Astrocyte (in vitro differentiated cells and primary cell): ENCODE measurements at regions not wholly inside any gene's neighbourhood (a gene's known extent, or its start where the extent isn't known, plus 50 kb on each side); places are given as distances from the start of the nearest gene placed in this dataset.
"Not testable (repeated sequence)": the region's sequence is repeated elsewhere in the genome, so short reads cannot be mapped to it uniquely, and the experiment has no call there.

ENCODE experiments used
- DNase-seq: peaks from one replicate; pipeline ENCODE4 v3.0.0-alpha.2; 2010; ENCODE audit warnings: low read depth
- FAIRE-seq: peaks from 2 replicates; lab custom pipeline; 2011; peaks lifted over from hg19 to GRCh38; lab: Jason Lieb, UNC
- H2AFZ ChIP-seq: 2 replicates; pipeline ENCODE4 v1.6.0; 2012; ENCODE audit warnings: low read depth, low read length, inconsistent platforms
- H3K27ac ChIP-seq: 2 replicates; pipeline ENCODE4 v1.5.1; 2011; ENCODE audit warnings: low read depth, low read length, inconsistent platforms
- H3K27me3 ChIP-seq: 2 replicates; pipeline ENCODE4 v1.6.0; 2011; ENCODE audit warnings: low read length, inconsistent platforms; ENCODE audit not compliant: insufficient read depth
- H3K36me3 ChIP-seq: 2 replicates; pipeline ENCODE4 v1.5.1; 2011; ENCODE audit warnings: low read length, inconsistent platforms; ENCODE audit not compliant: insufficient read depth
- H3K4me1 ChIP-seq: 2 replicates; pipeline ENCODE4 v1.5.1; 2011; ENCODE audit warnings: low read length, inconsistent platforms; ENCODE audit not compliant: insufficient read depth
- H3K4me2 ChIP-seq: 2 replicates; pipeline ENCODE4 v1.6.0; 2012; ENCODE audit warnings: low read length, inconsistent platforms
- H3K4me3 ChIP-seq: 2 replicates; pipeline ENCODE4 v1.5.1; 2011; ENCODE audit warnings: low read depth, mild to moderate bottlenecking, low read length, inconsistent platforms; ENCODE audit not compliant: insufficient read depth
- H3K79me2 ChIP-seq: 2 replicates; pipeline ENCODE4 v1.6.0; 2012; ENCODE audit warnings: mild to moderate bottlenecking, low read length, inconsistent platforms; ENCODE audit not compliant: insufficient read depth
- H3K9ac ChIP-seq: 2 replicates; pipeline ENCODE4 v1.6.0; 2012; ENCODE audit warnings: mild to moderate bottlenecking, low read length, inconsistent platforms
- H3K9me3 ChIP-seq: 2 replicates; pipeline ENCODE4 v1.5.1; 2012; ENCODE audit warnings: low read depth, mild to moderate bottlenecking, low read length, inconsistent platforms; ENCODE audit not compliant: insufficient read depth
- H4K20me1 ChIP-seq: 2 replicates; pipeline ENCODE4 v1.6.0; 2012; ENCODE audit warnings: low read length, inconsistent platforms; ENCODE audit not compliant: insufficient read depth
- H3K27ac Mint-ChIP-seq: one replicate; pipeline ENCODE4 v1.8.0; 2021; ENCODE audit warnings: mild to moderate bottlenecking, mixed read lengths; ENCODE audit not compliant: unreplicated experiment
- H3K27me3 Mint-ChIP-seq: one replicate; pipeline ENCODE4 v1.8.0; 2021; ENCODE audit warnings: low read depth, mixed read lengths; ENCODE audit not compliant: unreplicated experiment
- H3K36me3 Mint-ChIP-seq: one replicate; pipeline ENCODE4 v1.8.0; 2021; ENCODE audit warnings: low read depth, mixed read lengths; ENCODE audit not compliant: unreplicated experiment
- H3K4me1 Mint-ChIP-seq: one replicate; pipeline ENCODE4 v1.8.0; 2021; ENCODE audit warnings: low read depth, mixed read lengths; ENCODE audit not compliant: unreplicated experiment
- H3K4me3 Mint-ChIP-seq: one replicate; pipeline ENCODE4 v1.8.0; 2021; ENCODE audit warnings: mild to moderate bottlenecking, moderate library complexity, mixed read lengths; ENCODE audit not compliant: unreplicated experiment
- H3K9me3 Mint-ChIP-seq: one replicate; pipeline ENCODE4 v1.8.0; 2021; ENCODE audit warnings: mild to moderate bottlenecking, mixed read lengths; ENCODE audit not compliant: unreplicated experiment
- EZH2 ChIP-seq: IDR thresholded peaks from 2 replicates; pipeline ENCODE4 v1.6.1; 2012; ENCODE audit warnings: mild to moderate bottlenecking, low read length, inconsistent platforms; ENCODE audit not compliant: insufficient read depth
- TF ChIP-seq, protein P1 (sequence below): IDR thresholded peaks from 2 replicates; pipeline ENCODE4 v1.5.1; 2011; ENCODE audit warnings: low read depth, mild to moderate bottlenecking, inconsistent platforms, low read length, moderate library complexity; ENCODE audit not compliant: insufficient read depth

DNA sequence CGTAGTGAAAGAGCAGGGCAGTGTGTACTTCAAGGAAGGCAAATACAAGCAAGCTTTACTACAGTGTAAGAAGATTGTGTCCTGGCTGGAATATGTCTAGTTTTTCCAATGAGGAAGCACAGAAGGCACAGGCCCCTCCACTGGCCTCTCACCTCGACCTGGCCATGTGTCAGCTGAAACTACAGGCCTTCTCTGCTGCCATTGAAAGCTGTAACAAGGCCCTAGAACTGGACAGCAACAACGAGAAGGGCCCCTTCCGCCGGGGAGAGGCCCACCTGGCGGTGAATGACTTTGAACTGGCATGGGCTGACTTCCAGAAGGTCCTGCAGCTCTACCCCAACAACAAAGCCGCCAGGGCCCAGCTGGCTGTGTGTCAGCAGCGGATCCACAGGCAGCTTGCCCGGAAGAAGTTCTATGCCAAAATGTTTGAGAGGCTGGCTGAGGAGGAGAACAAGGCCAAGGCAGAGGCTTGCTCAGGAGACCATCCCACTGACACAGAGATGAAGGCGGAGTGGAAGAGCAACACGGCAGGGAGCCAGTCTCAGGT is 202.2 kb downstream of the SPATA31A6 start:
- not testable (repeated sequence) for H3K36me3 ChIP-seq, H3K27ac Mint-ChIP-seq, H3K27ac ChIP-seq, H3K9me3 ChIP-seq, FAIRE-seq, H3K4me3 ChIP-seq, H3K4me2 ChIP-seq, H3K4me1 Mint-ChIP-seq, DNase-seq, H3K9me3 Mint-ChIP-seq, H3K9ac ChIP-seq, H3K79me2 ChIP-seq, H3K4me1 ChIP-seq, H3K27me3 ChIP-seq, H2AFZ ChIP-seq, H4K20me1 ChIP-seq, H3K27me3 Mint-ChIP-seq, H3K4me3 Mint-ChIP-seq, H3K36me3 Mint-ChIP-seq

DNA sequence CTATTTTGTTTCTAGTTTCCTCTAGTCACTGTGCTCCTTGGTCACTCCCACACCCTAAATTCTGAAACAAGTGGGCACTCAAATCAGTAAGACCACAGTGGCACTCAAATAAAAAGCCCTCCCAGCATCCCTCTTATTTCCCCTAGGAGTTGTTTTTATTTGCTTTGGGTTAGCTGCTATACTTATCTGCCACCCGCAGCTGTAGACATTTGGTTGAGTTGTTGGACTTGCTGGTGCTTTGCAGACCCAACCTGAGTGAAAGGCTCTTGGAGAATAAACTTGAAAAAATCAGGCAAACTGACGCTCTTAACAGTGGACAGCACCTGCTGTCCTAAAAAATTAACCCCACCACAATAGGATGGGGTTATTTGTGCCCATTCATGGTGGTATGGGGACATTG is 203.0 kb downstream of the SPATA31A6 start:
- no peak for FAIRE-seq
- H3K36me3 ChIP-seq, result no peaks in the 10 kb centered on the region
- no peaks in the 10 kb centered on the region for H4K20me1 ChIP-seq
- Mint-ChIP-seq H3K4me1 (no peaks in the 10 kb centered on the region), H3K4me3 (no peak overlapping the region), H3K9me3 (peaks cover 4% of the 10 kb centered on the region), H3K27me3 (peaks cover 3% of the 10 kb centered on the region), H3K36me3 (no peaks in the 10 kb centered on the region), H3K27ac (no peak overlapping the region)
- H2AFZ ChIP-seq, result no peak overlapping the region
- H3K4me2 ChIP-seq, result no peak overlapping the region
- no peaks in the 10 kb centered on the region for H3K27me3 ChIP-seq
- no peak overlapping the region for H3K4me3 ChIP-seq
- H3K4me1 ChIP-seq, result no peaks in the 10 kb centered on the region
- H3K9ac ChIP-seq, result no peak overlapping the region
- DNase-seq, result no peak
- TF ChIP-seq, protein P1, sequence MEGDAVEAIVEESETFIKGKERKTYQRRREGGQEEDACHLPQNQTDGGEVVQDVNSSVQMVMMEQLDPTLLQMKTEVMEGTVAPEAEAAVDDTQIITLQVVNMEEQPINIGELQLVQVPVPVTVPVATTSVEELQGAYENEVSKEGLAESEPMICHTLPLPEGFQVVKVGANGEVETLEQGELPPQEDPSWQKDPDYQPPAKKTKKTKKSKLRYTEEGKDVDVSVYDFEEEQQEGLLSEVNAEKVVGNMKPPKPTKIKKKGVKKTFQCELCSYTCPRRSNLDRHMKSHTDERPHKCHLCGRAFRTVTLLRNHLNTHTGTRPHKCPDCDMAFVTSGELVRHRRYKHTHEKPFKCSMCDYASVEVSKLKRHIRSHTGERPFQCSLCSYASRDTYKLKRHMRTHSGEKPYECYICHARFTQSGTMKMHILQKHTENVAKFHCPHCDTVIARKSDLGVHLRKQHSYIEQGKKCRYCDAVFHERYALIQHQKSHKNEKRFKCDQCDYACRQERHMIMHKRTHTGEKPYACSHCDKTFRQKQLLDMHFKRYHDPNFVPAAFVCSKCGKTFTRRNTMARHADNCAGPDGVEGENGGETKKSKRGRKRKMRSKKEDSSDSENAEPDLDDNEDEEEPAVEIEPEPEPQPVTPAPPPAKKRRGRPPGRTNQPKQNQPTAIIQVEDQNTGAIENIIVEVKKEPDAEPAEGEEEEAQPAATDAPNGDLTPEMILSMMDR, result no peak
- TF ChIP-seq EZH2, result no peak
- no peak overlapping the region for H3K27ac ChIP-seq
- H3K9me3 ChIP-seq, result no peaks in the 10 kb centered on the region
- no peaks in the 10 kb centered on the region for H3K79me2 ChIP-seq

DNA sequence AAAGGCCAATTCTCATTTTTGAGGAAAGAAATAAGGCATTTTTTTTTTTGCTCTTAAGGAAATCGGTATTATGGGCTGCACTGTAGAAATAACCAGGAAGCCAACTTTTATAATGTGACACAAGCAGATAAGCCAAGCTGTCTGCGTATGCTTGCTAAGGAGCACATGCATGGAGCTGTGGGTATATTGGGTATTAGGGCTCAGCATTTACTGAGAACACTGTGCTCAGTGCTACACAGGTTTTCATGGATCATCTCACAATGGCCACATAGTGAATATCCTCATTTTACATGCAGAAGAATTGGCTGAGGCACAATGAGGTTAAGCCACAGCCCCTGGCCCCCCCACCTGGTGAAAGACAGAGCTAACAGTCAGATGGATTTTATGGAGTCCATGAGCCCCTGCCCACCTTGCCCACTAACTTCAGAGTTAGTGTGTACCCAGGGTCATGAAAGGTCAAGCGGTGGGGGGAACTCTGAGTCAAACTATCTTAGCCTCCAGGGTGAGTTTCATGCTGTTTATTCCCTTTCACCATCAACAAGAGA is 204.8 kb downstream of the SPATA31A6 start:
- no peaks in the 10 kb centered on the region for H3K27me3 ChIP-seq
- no peak overlapping the region for H3K27ac ChIP-seq
- no peaks in the 10 kb centered on the region for H3K36me3 ChIP-seq
- no peak overlapping the region for H3K4me3 Mint-ChIP-seq
- peaks cover 3% of the 10 kb centered on the region for H3K27me3 Mint-ChIP-seq
- H2AFZ ChIP-seq, result no peak overlapping the region
- no peaks in the 10 kb centered on the region for H3K9me3 ChIP-seq
- no peak overlapping the region for H3K4me3 ChIP-seq
- peaks cover 4% of the 10 kb centered on the region for H3K9me3 Mint-ChIP-seq
- no peak overlapping the region for H3K4me2 ChIP-seq
- H4K20me1 ChIP-seq, result no peaks in the 10 kb centered on the region
- no peaks in the 10 kb centered on the region for H3K36me3 Mint-ChIP-seq
- H3K4me1 Mint-ChIP-seq, result no peaks in the 10 kb centered on the region
- no peaks in the 10 kb centered on the region for H3K4me1 ChIP-seq
- DNase-seq (no peak), FAIRE-seq (no peak)
- no peak for TF ChIP-seq EZH2
- TF ChIP-seq, protein P1, result no peak
- H3K27ac Mint-ChIP-seq, result no peak overlapping the region
- H3K79me2 ChIP-seq, result no peaks in the 10 kb centered on the region
- no peak overlapping the region for H3K9ac ChIP-seq
